ENCODE measurements at regions not wholly inside any gene's neighbourhood (a gene's known extent, or its start where the extent isn't known, plus 50 kb on each side); places are given as distances from the start of the nearest gene placed in this dataset.

- no peaks in the 10 kb centered on the region for H3K36me3 ChIP-seq (ENCODE audit: insufficient read depth in 1 of 2, low read depth in 1 of 2)
- intact Hi-C loops (cut with DNase I) = no loop called here
- H3K9me3 ChIP-seq = no peaks in the 10 kb centered on the region
- no peak for DNase-seq
- no peak overlapping the region for H3K27ac ChIP-seq
- no peaks in the 10 kb centered on the region for H3K27me3 ChIP-seq (ENCODE audit: insufficient read depth in 3 of 3, low read length in 2 of 3)
- no peak for ATAC-seq
- H3K4me3 ChIP-seq = no peak overlapping the region
- H3K4me1 ChIP-seq = no peaks in the 10 kb centered on the region
- WGBS, 3 donors = 70 to 77% (median 75%) methylated on average over 3 of the region's 3 CpGs
- no peak for TF ChIP-seq CTCF (IDR thresholded peaks at IDR 0.05)
Measured at GRCh38 chr3:68129065-68129464, 474.7 kb upstream of the SUCLG2 start.

GRCh38 chr3:68123231-68123630 lies 468.8 kb upstream of the SUCLG2 start:
- H3K36me3 ChIP-seq (ENCODE audit: insufficient read depth in 1 of 2, low read depth in 1 of 2) = no peaks in the 10 kb centered on the region
- H3K4me3 ChIP-seq = no peak overlapping the region
- no peak for DNase-seq
- H3K27ac ChIP-seq = no peak overlapping the region
- no peaks in the 10 kb centered on the region for H3K9me3 ChIP-seq
- H3K4me1 ChIP-seq = no peaks in the 10 kb centered on the region
- intact Hi-C loops (cut with DNase I) = no loop called here
- no peak for ATAC-seq
- H3K27me3 ChIP-seq (ENCODE audit: insufficient read depth in 3 of 3, low read length in 2 of 3) = no peaks in the 10 kb centered on the region
- 83 to 93% (median 84%) methylated on average over 4 of the region's 4 CpGs for WGBS, 3 donors
- TF ChIP-seq CTCF (IDR thresholded peaks at IDR 0.05) = no peak

GRCh38 chr3:68121287-68121686 lies 466.9 kb upstream of the SUCLG2 start:
- no peak for TF ChIP-seq CTCF (IDR thresholded peaks at IDR 0.05)
- no peak overlapping the region for H3K27ac ChIP-seq
- no peaks in the 10 kb centered on the region for H3K4me1 ChIP-seq
- 55 to 63% (median 56%) methylated on average over 1 of the region's 1 CpG for WGBS, 3 donors
- H3K27me3 ChIP-seq (ENCODE audit: insufficient read depth in 3 of 3, low read length in 2 of 3) = no peaks in the 10 kb centered on the region
- intact Hi-C loops (cut with DNase I) = no loop called here
- ATAC-seq = no peak
- H3K36me3 ChIP-seq (ENCODE audit: insufficient read depth in 1 of 2, low read depth in 1 of 2) = no peaks in the 10 kb centered on the region
- no peak for DNase-seq
- no peaks in the 10 kb centered on the region for H3K9me3 ChIP-seq
- H3K4me3 ChIP-seq = no peak overlapping the region

- DNase-seq (no peak), ATAC-seq (no peak)
- H3K27me3 ChIP-seq (ENCODE audit: insufficient read depth in 3 of 3, low read length in 2 of 3) = no peaks in the 10 kb centered on the region
- no peaks in the 10 kb centered on the region for H3K9me3 ChIP-seq
- H3K36me3 ChIP-seq (ENCODE audit: insufficient read depth in 1 of 2, low read depth in 1 of 2) = no peaks in the 10 kb centered on the region
- H3K4me1 ChIP-seq = no peaks in the 10 kb centered on the region
- no peak overlapping the region for H3K27ac ChIP-seq
- intact Hi-C loops (cut with DNase I) = no loop called here
- WGBS, 3 donors = 93 to 100% (median 98%) methylated on average over 1 of the region's 1 CpG
- TF ChIP-seq CTCF (IDR thresholded peaks at IDR 0.05) = no peak
- no peak overlapping the region for H3K4me3 ChIP-seq
Measured at GRCh38 chr3:68116580-68116979, 462.2 kb upstream of the SUCLG2 start.

GRCh38 chr3:68103811-68104210 lies 449.4 kb upstream of the SUCLG2 start:
- Histone ChIP-seq H3K4me1 (no peaks in the 10 kb centered on the region), H3K36me3 (ENCODE audit: insufficient read depth in 1 of 2, low read depth in 1 of 2) (no peaks in the 10 kb centered on the region), H3K4me3 (no peak overlapping the region), H3K9me3 (no peaks in the 10 kb centered on the region), H3K27me3 (ENCODE audit: insufficient read depth in 3 of 3, low read length in 2 of 3) (peaks cover 0 to 3% (median 0%) of the 10 kb centered on the region in 3 donors), H3K27ac (no peak overlapping the region)
- 0 to 79% (median 74%) methylated on average over 1 of the region's 1 CpG for WGBS, 3 donors
- no peak for ATAC-seq
- TF ChIP-seq CTCF (IDR thresholded peaks at IDR 0.05) = no peak
- intact Hi-C loops (cut with DNase I) = no loop called here
- no peak for DNase-seq
